NCI-H510A treated with DMSO at 0.1 percent for 48 hours (cell line): ENCODE measurements at regions not wholly inside any gene's neighbourhood (a gene's known extent, or its start where the extent isn't known, plus 50 kb on each side); places are given as distances from the start of the nearest gene placed in this dataset.

ENCODE experiments used
- DNase-seq: peaks from one replicate; lab custom pipeline; 2025; lab: John Stamatoyannopoulos, UW

DNA sequence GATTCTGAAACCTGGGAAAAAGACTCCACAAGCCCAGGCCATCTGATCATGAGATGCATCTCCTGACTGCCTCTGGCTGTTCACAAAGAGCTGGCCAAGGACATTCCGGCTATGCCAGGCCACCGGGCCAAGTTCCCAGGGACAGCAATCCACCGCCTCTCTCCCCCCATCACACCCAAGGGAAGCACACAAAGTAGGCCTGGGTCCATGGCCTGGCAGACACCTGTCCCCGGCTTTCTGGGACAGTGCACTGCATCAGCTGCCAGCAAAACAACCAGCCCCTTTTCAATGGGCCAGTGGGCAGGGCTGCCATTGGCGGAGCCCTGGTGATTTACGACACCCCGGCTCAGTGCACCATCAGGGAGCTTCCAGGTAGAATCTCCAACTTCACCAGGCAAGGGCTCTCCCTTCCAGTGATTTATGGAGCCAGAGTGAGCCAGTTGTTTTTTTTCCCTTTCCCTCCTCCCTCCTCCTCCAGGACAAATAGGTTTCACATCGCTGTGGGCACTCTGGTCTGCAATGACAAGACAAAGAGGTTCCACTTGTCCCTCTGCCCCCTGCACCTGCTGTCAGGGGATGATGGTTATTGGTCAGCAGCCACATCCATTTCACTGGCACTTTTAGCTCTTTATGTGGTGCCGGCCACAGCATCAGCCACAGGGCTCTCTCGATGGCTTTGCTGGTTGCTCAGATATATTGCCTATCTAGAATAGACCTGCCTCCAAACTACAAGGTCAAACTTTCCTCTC lies 149.6 kb downstream of the SLC38A6 start:
- peak; percentile 86 for DNase-seq

GRCh38 chr14:61129168-61129745 lies 148.2 kb downstream of the SLC38A6 start:
- peak; percentile 15 for DNase-seq

- peak; percentile 39 for DNase-seq
Observed at GRCh38 chr14:61128382-61129167, 147.5 kb downstream of the SLC38A6 start.

DNA sequence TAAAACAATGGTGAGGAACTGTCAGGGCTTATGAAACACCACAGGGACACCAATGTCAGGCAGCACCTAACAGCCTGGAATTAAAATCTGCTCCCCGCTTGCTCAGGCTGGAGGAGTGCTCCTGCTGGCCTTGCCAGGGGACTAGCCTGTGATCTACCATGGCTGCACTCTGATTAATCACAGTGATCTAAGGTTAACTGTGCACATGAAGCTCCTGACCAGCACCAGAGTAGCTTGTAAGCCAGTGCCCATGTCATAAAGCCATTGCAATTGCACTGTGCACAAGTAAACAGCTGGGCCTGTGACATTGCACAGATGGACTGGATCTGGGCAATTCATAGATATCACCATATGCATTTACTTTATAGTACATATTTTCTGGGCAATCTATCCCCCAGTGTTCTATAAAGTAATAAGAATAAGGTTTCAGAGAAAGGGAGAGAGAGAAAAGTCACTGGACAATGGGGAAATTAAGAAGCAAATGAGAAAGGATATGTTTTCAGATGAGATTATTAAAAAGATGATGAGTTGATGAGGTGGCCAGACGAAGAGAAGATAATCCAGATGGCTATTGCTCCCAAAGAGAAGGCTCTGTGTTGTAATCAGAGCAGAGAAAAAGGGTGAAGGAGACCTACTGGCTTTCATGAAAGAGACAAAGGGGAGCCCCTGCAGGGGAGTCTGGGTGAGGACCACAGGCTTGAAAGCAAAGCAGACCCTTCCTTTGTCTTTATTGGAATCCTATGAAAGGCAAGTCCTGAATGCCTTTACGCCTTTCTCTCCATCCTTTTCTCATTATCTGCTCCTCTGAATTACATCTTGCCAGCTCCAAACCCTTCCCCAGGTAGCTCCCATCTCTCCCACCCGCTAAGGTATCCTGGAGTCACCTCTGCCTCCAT lies 145.8 kb downstream of the SLC38A6 start:
- DNase-seq: no peak

DNA sequence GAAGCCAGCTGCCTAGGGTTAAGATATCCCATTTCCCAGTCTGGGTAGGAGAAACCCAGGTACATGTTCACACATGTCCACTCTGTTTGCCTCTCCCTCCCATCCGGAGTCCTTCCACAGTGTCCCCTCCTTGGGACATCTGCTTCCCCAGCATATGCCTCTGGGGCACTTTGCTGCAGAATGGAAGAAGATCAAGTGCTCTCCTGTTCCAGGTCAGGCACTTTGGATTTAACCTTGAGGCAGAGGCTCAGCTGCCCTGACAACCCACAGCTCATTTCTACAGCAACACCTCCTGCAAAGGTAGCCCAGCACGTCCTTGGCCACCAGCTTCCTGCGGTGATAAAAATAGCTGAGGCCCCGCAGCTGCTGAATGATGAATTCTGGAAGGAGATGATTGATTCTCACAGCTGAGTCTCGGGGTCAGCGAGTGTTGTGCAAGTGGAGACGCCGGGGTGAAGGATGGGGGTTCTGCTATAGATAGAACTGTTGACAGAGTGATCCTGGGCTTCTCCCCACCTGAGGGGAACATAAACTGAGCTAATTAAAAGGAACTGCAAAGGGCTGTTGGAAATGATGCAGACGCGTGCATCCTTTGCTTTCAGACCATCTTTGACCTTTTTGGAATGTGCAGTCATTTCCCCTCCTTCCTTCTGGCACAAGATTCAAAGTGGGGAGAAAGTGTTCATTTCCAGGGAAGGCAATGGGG lies 145.0 kb downstream of the SLC38A6 start:
- peak; percentile 60 for DNase-seq

DNA sequence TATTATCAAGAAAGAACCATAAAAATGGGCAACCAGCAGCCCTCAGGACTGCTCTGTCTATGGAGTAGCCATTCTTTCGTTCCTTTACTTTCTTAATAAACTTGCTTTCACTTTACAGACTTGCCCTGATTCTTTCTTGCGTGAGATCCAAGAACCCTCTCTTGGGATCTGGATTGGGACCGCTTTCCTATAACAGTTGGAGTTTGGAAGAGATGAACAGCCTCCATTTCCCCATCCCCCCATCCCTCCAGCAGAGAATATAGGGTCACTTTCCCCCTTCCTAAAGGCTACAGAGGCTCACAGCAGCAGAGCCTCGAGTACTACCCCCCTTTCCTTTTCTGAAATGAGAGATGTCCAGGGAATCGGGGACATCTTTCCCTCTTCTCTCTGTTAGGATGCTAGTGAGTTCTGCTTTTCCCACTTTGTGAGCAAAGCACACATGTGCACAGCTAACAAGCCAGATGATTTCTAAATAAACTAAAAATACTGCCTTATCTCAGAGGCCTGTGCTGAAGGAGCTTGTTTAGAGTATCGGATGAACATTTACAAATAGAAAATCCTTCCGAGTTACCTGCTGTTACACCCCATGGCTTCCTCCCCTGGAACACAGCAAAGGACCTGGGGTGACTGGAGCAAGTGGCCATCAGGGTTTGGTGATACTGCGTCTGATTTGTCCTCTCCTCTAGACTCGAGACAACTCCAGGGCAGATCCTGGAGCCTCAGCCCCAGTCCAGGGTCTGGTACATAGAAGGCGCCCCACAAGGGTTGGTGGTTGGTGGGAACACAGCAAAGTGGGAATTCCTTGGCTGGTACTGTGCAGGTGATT lies 144.2 kb downstream of the SLC38A6 start:
- DNase-seq: peak; percentile 42

GRCh38 chr14:61122862-61123261 lies 141.8 kb downstream of the SLC38A6 start:
- no peak for DNase-seq

DNA sequence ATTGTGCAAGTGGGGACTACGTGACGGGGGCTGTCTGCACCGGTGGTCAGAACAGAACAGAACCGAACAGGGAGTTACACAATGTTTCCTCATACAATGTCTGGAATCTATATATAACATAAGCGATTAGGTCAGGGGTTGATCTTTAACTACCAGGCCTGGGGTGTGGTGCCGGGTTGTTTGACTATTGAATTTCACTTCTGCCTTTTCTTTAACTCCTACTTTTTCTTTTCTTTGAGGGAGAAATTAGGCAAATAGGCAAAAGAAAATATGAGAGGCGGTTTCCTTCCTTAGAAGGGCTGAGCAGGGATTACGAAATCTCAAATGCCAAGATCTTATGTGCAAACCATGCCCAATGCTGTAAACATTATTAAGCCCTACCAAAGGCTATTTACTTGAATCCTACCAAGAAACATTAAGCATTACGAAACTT lies 140.3 kb downstream of the SLC38A6 start:
- DNase-seq: no peak

GRCh38 chr14:61120576-61120975 lies 139.5 kb downstream of the SLC38A6 start:
- DNase-seq: no peak

DNA sequence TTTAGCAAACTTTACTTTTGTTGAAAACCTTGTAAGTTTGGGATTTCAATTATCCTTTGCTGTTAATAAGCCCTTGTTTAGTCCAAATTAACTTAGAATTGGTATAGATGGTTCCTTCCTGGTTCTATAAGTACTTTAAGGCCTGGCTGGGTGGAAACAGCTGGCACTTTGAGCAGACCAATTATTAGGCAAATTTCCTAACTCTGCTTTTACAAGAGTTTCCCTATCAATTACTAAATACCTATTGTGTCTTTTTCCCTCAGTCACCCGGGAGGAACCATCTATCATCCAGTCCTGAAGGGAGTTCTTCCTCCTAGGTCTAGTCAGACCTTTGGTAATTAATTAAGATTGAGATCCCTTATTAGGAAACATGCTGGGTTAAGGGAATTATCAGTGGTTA lies 138.0 kb downstream of the SLC38A6 start:
- no peak for DNase-seq

GRCh38 chr14:61116369-61116768 lies 135.3 kb downstream of the SLC38A6 start:
- DNase-seq: peak; percentile 45

GRCh38 chr14:61113561-61114225 lies 132.6 kb downstream of the SLC38A6 start:
- no peak for DNase-seq

GRCh38 chr14:61112506-61112905 lies 131.5 kb downstream of the SLC38A6 start:
- no peak for DNase-seq

DNA sequence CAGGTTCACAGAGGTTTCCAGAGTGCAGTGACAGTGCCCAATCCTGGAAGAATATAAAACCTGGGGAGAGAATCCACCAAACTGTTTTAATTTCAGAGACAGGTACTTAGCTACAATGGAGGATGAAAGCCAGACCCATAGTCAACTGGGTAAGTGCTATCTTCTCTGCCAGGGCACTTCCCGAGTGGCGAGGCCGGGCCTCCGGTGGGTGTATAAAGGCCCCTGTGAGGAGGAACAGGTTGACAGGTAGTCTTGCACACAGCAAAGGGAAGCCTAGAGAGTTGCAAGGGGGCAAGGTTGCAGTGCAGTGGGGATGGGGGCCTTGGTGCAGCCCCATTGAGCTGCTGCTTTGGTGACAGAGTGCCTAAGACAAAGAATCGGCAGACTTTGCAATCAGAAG lies 130.7 kb downstream of the SLC38A6 start:
- DNase-seq: no peak

DNA sequence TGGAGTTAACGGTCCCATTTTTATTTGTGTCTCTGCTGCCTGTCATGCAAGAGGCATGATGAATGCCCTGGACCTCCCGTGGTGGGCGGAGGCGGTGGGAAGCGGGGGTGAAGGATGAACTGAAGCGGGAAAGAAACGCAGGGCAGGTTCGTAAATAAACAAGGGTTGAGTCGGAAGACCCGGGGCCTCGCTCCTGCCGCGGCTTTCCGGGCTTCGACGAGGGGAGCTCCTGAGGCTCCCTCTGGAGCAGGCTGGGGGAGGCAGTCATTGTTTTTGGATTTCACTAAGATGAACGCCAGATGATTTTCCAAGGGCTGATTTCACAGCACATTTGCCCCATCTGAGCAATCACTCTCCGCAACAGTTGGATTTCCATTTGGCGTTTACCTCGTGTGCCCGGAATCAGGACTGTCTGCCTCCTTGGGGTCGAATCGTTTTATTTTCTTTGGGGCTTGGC lies 130.2 kb downstream of the SLC38A6 start:
- no peak for DNase-seq

DNA sequence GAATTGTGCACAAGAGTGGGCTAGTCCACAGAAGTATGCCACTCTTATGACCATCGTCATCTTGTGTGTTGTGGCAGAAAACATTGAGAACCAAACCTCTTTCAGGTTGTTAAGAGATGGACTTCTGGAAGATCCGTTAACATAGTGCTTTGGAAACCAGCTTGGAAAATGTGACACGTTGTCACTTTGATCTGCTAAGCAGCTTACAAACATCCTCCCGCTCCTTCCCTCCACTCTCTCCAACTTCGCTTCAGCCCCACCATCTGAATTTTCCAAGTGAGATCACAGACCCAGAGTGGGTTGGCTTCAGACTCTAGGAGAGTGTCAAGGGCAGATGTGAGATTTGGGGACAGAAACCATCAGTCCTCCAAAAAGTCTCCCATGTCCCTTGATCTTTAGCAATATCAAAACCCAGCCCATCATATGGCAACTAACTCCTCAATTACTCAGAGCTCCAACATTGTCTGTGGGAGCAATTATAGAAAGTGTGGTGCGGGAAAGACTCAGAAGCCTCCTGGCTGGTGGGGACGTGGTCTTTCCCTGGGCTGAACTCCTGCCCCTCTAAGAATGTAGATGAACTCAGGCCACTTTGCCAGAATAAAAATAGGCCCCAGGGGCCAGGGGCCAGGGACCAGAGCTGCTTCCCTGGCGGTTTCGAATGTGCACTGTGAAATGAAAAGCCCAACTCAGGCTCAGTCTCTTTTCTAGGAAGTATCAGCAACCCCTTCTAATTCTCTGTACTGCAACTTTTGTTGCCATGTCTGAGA lies 129.5 kb downstream of the SLC38A6 start:
- DNase-seq: no peak

GRCh38 chr14:61109288-61109687 lies 128.2 kb downstream of the SLC38A6 start:
- DNase-seq: peak; percentile 26

DNA sequence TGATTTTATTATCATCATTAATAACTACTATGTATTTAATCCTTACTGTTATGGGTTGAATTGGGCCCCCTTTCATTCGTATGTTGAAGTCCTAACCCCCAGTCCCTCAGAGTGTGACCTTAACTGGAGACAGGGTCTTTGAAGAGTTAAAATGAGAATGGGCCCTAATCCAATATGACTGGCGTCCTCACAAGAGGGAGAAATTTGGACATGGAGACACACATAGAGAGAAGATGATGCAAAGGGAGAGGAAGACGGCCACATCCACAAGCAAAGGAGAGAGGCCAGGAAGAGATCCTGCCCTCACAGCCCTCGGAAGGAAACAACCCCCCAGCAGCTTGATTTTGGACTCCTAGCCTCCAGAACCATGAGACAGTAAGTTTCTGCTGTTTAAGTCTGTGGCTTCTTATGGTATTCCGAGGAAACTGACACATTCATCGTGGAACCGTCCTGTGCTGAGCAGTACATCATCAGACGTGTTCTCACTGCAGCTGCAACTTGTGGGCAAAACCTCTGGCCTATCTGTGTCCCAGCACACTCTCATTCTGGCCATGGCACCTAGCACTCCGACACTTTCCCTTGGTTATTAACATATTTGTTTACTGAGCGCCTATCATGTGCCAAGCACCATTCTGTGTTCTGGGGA lies 127.6 kb downstream of the SLC38A6 start:
- DNase-seq: no peak
